ENCODE measurements at regions not wholly inside any gene's neighbourhood (a gene's known extent, or its start where the extent isn't known, plus 50 kb on each side); places are given as distances from the start of the nearest gene placed in this dataset.

GRCh38 chr11:29217901-29218300, 798.9 kb downstream of the KCNA4 start:
- H3K4me3 ChIP-seq (ENCODE audit: low read depth, low read length) = no peak overlapping the region
- TF ChIP-seq CTCF (IDR thresholded peaks at IDR 0.05; ENCODE audit: borderline replicate concordance, insufficient read depth, low read depth, low read length) = no peak

- no peak overlapping the region for H3K4me3 ChIP-seq (ENCODE audit: low read depth, low read length)
- no peak for TF ChIP-seq CTCF (IDR thresholded peaks at IDR 0.05; ENCODE audit: borderline replicate concordance, insufficient read depth, low read depth, low read length)
Measured at GRCh38 chr11:29214833-29215232, 802.0 kb downstream of the KCNA4 start.

- no peak overlapping the region for H3K4me3 ChIP-seq (ENCODE audit: low read depth, low read length)
- no peak for TF ChIP-seq CTCF (IDR thresholded peaks at IDR 0.05; ENCODE audit: borderline replicate concordance, insufficient read depth, low read depth, low read length)
Measured at GRCh38 chr11:29211202-29211601, 805.6 kb downstream of the KCNA4 start.

- H3K4me3 ChIP-seq (ENCODE audit: low read depth, low read length) = no peak overlapping the region
- TF ChIP-seq CTCF (IDR thresholded peaks at IDR 0.05; ENCODE audit: borderline replicate concordance, insufficient read depth, low read depth, low read length) = no peak
Measured at GRCh38 chr11:29210426-29210825, 806.4 kb downstream of the KCNA4 start.

- no peak for TF ChIP-seq CTCF (IDR thresholded peaks at IDR 0.05; ENCODE audit: borderline replicate concordance, insufficient read depth, low read depth, low read length)
- no peak overlapping the region for H3K4me3 ChIP-seq (ENCODE audit: low read depth, low read length)
Measured at GRCh38 chr11:29208117-29208516, 808.7 kb downstream of the KCNA4 start.

- no peak overlapping the region for H3K4me3 ChIP-seq (ENCODE audit: low read depth, low read length)
- no peak for TF ChIP-seq CTCF (IDR thresholded peaks at IDR 0.05; ENCODE audit: borderline replicate concordance, insufficient read depth, low read depth, low read length)
Measured at GRCh38 chr11:29200791-29201562, 815.9 kb downstream of the KCNA4 start.

- TF ChIP-seq CTCF (IDR thresholded peaks at IDR 0.05; ENCODE audit: borderline replicate concordance, insufficient read depth, low read depth, low read length) = no peak
- H3K4me3 ChIP-seq (ENCODE audit: low read depth, low read length) = no peak overlapping the region
Measured at GRCh38 chr11:29190313-29190712, 826.5 kb downstream of the KCNA4 start.
